NCI-H2107 treated with DMSO at 0.1 percent for 48 hours (cell line): ENCODE measurements at regions not wholly inside any gene's neighbourhood (a gene's known extent, or its start where the extent isn't known, plus 50 kb on each side); places are given as distances from the start of the nearest gene placed in this dataset.
"Not testable (repeated sequence)": the region's sequence is repeated elsewhere in the genome, so short reads cannot be mapped to it uniquely, and the experiment has no call there.

Experiments used
- DNase-seq: peaks from one replicate; lab custom pipeline; 2025; ENCODE audit not compliant: unreplicated experiment; lab: John Stamatoyannopoulos, UW

GRCh38 chr6:157727629-157728182, 95.3 kb upstream of the SNX9 start:
- no peak for DNase-seq

- no peak for DNase-seq
These were observed 94.7 kb upstream of the SNX9 start for GRCh38 chr6:157728183-157728881.

GRCh38 chr6:157731221-157731620, 91.8 kb upstream of the SNX9 start:
- no peak for DNase-seq

DNA sequence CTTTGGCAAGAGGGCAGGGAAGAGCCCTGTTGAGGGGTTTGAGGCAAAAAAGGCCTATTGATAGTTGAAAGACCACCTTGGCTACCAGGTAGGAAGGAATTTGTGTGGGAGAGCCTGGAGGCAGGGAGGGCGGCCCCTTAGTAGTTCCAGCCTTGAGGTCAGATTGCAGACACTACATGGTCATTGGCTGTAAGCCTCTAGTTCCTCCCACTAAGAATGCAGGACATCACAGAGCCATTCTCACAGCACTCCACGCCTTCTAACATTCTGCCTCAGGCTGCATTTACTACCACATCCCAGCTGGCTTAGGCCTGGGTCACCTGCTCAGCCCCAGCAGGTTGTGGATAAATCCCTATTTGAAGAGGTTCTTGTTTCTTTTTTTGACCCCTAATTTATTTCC, 91.0 kb upstream of the SNX9 start:
- DNase-seq, result no peak

DNA sequence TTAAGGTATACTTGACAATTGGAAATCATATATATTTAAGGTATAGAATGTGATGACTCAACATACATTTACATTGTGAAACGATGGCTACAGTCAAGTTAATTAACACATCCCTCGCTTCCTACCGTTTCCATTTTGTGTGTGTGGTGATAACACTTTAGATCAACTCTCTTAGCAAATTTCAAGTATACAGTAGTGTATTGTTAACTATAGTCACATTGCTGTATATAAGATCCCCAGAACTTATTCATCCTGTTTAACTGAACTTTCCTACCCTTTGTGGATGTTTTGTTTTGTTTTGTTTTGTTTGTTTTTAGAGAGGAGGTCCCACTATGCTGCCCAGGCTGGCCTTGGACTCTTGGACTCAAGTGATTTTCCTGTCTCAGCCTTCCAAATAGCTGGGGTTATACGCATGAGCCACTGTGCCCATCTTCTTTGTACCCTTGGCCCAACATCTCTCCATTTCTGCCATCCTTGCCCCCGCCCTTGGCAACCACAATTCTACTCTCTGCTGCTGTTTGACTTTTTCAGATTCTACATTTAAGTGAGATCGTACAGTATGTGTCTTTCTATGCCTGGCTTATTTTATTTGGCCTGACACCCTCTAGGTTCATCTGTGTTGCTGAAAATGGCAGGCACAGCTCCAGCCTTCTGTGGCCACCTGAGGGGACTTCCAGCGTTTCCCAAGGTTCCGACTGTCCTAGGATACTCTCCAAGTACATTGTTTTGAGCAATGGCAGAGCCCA, 90.5 kb upstream of the SNX9 start:
- DNase-seq, result no peak

GRCh38 chr6:157736555-157736954, 86.5 kb upstream of the SNX9 start:
- DNase-seq, result not testable (repeated sequence)

DNA sequence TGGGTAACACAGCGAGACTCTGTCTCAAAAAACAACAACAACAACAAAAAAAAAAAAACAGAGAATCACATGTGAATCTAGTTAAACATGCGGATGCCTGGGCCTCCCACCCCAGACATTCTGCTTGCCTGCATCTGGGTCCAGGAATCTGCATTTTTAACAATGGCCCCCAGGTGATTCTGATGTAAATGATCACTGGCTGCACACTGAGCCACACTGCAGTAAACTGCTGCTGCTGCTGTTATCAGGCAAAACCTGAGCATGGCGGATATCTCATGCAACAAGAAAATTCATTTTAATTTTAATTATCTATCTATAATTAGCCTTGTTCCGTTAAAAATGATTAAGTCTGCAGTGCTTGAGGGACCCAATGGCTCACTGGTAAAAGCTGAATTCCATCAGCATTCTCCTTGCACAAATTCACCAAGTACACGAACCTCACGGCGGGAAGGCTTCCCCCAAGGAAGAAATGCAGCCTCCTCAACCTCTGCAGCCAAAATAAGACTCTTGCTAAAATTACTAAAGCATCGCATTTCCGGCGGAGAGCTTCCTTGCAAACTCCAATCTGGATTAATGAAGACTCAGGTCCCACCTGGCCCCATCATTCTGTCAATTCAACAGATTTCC, 81.6 kb upstream of the SNX9 start:
- DNase-seq, result no peak

DNA sequence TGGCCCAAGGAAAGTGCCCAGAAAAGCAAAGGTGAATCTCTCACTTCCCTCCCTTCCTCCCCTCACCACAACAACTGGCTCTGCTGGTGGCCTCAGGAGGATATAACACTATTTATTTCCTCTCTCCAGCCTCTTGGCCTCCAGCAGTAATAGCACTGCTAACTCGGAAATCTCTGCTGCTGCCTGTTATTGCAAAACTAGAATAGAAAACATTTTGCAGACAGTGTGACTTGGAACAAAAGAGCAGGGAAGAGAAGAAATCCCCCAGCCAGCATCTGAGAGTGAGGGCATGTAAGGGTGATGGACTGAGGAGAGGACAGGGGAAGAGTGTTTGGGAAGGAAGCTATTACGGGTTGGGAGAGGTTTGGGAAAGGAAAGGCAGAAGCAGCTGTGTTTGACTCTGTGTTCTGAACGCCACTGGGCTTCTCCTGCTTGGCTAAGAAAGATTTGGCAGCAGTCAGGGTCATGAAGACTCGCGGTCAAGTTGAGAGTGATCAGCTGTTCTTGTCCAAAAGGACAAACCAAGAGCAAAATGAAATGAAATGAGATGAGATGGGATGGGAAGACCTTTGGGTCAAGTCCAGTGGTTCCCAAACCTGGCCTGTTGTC, 81.0 kb upstream of the SNX9 start:
- no peak for DNase-seq

GRCh38 chr6:157744102-157744601, 78.9 kb upstream of the SNX9 start:
- DNase-seq, result no peak

DNA sequence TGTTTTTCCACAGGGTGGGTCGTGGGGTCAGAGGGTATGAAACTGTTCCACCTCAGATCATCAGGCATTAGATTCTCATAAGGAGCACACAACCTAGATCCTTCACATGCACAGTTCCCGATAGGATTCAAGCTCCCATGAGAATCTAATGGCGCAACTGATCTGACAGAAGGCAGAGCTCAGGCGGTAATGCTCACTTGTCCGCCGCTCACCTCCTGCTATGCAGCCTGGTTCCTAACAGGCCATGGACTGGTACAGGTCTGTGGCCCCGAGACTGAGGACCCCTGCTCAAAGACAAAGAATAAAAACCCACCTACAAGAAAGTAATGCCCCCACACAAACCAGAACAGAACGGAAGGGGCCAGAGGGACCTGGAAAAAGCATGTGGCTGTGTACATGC, 76.1 kb upstream of the SNX9 start:
- DNase-seq, result no peak

DNA sequence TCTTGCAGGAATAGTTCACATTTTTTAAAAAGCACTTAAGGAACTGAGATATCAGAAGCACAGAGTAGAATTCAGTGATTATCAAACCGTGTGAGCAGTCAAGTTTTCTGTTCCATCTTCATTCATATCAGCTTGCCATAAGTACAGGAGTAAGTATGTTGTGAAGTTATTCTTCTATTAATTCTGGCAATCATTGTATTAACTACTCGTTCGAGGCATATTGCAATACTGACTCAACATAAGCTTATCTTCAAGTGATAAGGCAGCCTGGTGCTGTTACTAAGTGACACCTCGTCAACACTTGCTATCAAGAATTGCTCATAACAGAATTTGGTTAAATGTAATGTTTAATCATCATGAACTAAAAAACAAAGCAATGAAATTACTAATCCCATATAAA, 75.7 kb upstream of the SNX9 start:
- no peak for DNase-seq

DNA sequence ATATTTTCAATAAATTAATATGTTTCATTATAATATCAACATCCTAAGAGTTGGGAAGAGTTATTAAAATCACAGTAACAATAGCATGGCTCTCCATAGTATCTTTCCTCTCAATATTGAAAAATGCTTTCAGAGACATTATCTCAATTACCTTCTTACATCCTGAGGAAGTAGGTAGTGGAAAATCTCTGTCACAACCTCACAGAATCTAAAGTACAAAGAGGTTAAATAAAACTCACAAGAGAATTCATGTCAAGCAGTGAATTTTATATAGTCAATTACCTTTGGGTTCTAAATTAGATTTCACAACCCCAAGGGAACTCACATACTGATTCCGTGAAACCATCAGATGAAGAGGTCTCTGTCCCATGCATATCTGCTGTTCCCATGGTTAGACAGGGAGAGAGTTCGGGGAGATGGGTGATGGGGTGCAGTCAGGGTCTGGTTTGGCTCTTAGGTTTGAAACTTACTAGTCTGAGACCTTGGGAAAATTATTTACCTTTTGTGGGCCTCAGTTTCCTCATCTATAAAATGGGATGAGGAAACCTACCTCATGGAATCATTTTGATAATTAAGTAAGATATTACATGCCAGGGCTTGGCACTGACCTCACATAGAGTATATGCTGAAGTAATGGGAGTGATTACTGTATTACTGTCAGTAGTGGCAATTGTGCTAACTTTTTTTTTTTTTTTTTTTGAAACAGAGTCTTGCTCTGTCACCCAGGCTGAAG, 74.0 kb upstream of the SNX9 start:
- DNase-seq, result no peak

GRCh38 chr6:157750973-157751372, 72.1 kb upstream of the SNX9 start:
- DNase-seq, result not testable (repeated sequence)

- no peak for DNase-seq
These were observed 71.4 kb upstream of the SNX9 start for GRCh38 chr6:157751547-157752200.

DNA sequence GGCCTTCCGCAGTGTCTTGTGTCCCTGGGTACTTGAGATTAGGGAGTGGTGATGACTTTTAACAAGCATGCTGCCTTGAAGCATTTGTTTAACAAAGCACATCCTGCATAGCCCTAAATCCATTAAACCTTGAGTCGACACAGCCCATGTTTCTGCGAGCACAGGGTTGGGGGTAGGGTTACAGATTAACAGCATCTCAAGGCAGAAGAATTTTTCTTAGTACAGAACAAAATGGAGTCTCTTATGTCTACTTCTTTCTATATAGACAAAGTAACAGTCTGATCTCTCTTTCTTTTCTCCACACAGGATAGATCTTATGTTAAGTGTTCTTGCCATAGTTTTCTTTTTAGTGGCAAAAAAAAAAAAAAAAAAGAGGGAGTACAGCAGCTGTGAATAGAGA, 70.2 kb upstream of the SNX9 start:
- DNase-seq, result not testable (repeated sequence)

DNA sequence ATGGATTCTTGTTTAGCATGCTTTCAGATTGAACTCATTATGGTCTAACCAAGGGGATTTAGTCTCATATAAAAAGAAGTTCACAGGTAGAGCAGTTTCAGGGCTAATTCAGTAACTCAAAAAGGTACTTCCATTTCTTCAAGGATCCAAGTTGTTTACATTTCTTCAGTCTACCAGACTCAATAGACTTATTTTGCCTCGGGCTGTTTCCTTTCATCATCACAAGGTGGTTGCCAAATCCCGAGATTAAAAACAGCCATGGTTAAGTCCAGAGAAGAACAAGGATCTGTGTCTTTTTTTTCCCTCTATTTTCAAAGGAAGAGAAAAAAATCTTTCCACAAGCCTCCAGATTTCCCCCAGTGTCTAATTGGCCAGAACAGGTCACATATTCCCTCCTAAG, 69.8 kb upstream of the SNX9 start:
- no peak for DNase-seq

GRCh38 chr6:157753801-157754200, 69.2 kb upstream of the SNX9 start:
- DNase-seq, result not testable (repeated sequence)

- DNase-seq, result no peak
These were observed 68.7 kb upstream of the SNX9 start for GRCh38 chr6:157754351-157754750.

- no peak for DNase-seq
These were observed 67.9 kb upstream of the SNX9 start for GRCh38 chr6:157755032-157755745.
